Pancreas (tissue), 10 donors: ENCODE measurements at regions not wholly inside any gene's neighbourhood (a gene's known extent, or its start where the extent isn't known, plus 50 kb on each side); places are given as distances from the start of the nearest gene placed in this dataset.

ENCODE experiments used
- ATAC-seq, 4 donors: fragments of 200-7000 bp; cut with Tn5 transposase; one replicate each; pipeline versions ENCODE4 v1.8.0 to v1.9.1; 2020; ENCODE audit warnings: mild to moderate bottlenecking in 4 of 4, moderate library complexity in 4 of 4
- DNase-seq, 6 donors: peaks; one replicate each; pipeline ENCODE4 v3.0.0-alpha.2; 2020
- FAIRE-seq: peaks from 2 replicates; lab custom pipeline; 2012; peaks lifted over from hg19 to GRCh38; lab: Jason Lieb, UNC
- H3K27ac ChIP-seq, 4 donors: fragments of 200-600 bp; sonication (generic); 1 replicate in 3 of 4; 2 replicates in 1 of 4; pipeline versions ENCODE4 v1.5.0 to v1.8.0; 2020
- H3K27me3 ChIP-seq, 4 donors: fragments of 200-600 bp; one replicate each; pipeline ENCODE4 v1.8.0; 2021
- H3K36me3 ChIP-seq, 3 donors: fragments of 200-600 bp; sonication (generic) in 1 of 3; one replicate each; pipeline versions ENCODE4 v1.5.0 to v1.8.0; 2020 to 2021
- H3K4me1 ChIP-seq, 3 donors: fragments of 200-600 bp; one replicate each; pipeline ENCODE4 v1.8.0; 2021
- H3K4me3 ChIP-seq, 4 donors: fragments of 200-600 bp; sonication (generic) in 2 of 4; one replicate each; pipeline versions ENCODE4 v1.5.0 to v1.8.0; 2020 to 2021
- H3K9me3 ChIP-seq, 4 donors: fragments of 200-600 bp; one replicate each; pipeline ENCODE4 v1.8.0; 2021
- WGBS, 2 donors: extraction: QIAGEN DNeasy Blood & Tissue Kit; methylation state at CpG; one replicate each; pipeline ENCODE4 v1.1.7; 2013; 5-methylcytosine and 5-hydroxymethylcytosine counted together
- intact Hi-C, 3 donors: fragments of 100-400 bp; cut with DNase I; formaldehyde crosslinking; loops; one replicate each; pipeline versions ENCODE4 v1.11.1 to v1.14.2; 2022
- TF ChIP-seq, protein P1 (sequence below), 4 donors: fragments of 200-600 bp; sonication (generic) in 3 of 4; IDR thresholded peaks; one replicate each; pipeline versions ENCODE4 v1.5.0 to v1.8.0; 2021; ENCODE audit warnings: antibody characterized with exemption in 4 of 4
- donor health status: healthy with polysubstance abuse.
- donor health status: DM: no; HTN: no; CAD: no; lungs with moderate emphysema.
- donor health status: DM: no; HTN: no; CAD: no.
- donor health status: control.
- donor health status: control.
- donor health status: Bipolar disorder and iron deficiency.
- donor health status: DM: yes; HTN: yes; CAD: no.
- donor health status: DM: no; HTN: no; CAD: no.
- donor health status: DM: no; HTN: no; CAD: no.
- donor health status: DM: yes; HTN: yes; CAD: no.

DNA sequence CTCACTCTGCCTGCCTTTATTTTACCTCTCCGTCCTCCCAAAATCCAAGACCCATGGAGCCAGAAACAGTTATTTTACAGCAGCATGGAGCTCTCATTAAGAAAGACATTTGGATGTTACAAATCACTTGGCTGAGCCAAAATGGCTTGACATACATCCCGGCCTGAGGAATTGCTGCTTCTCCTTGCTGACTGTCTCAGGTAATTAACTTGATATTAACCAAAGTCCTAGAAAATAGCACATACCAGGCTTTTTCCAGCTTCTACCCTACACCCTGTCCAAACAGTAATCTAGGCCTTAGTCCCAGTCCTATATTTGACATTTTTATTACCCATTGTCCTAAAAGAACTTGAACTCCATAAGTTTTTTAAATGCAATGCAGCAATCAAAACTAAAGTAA is 205.0 kb downstream of the TMX3 start:
- Histone ChIP-seq H3K27me3 (no peaks in the 10 kb centered on the region), H3K9me3 (no peaks in the 10 kb centered on the region), H3K36me3 (no peaks in the 10 kb centered on the region), H3K4me3 (no peak overlapping the region), H3K4me1 (no peaks in the 10 kb centered on the region), H3K27ac (no peak overlapping the region)
- TF ChIP-seq, protein P1, sequence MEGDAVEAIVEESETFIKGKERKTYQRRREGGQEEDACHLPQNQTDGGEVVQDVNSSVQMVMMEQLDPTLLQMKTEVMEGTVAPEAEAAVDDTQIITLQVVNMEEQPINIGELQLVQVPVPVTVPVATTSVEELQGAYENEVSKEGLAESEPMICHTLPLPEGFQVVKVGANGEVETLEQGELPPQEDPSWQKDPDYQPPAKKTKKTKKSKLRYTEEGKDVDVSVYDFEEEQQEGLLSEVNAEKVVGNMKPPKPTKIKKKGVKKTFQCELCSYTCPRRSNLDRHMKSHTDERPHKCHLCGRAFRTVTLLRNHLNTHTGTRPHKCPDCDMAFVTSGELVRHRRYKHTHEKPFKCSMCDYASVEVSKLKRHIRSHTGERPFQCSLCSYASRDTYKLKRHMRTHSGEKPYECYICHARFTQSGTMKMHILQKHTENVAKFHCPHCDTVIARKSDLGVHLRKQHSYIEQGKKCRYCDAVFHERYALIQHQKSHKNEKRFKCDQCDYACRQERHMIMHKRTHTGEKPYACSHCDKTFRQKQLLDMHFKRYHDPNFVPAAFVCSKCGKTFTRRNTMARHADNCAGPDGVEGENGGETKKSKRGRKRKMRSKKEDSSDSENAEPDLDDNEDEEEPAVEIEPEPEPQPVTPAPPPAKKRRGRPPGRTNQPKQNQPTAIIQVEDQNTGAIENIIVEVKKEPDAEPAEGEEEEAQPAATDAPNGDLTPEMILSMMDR (IDR thresholded peaks at IDR 0.05) = no peak
- intact Hi-C loops = no loop called here
- no peak for ATAC-seq
- DNase-seq = no peak
- FAIRE-seq = no peak
- 63% methylated on average over 2 of the region's 2 CpGs for WGBS, 2 donors

DNA sequence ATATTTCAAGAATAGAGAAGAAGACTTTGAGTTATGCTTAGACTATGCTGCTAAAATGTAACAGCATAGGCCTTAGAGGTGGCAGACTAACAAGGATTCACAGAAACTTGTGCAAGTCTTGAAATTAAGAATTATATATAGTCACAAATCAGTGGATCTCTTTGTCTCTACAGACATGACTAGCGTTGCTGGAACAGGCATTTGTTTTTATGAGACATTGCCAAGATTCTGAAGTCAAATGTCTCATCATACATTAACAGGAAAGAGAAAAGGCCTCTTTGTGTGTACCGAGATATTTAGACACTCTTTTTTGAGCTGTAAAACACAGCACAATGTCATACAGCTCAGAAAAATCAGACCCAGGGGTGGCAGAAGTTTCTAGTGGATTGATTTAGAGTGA is 207.1 kb downstream of the TMX3 start:
- H3K27ac ChIP-seq = peak overlapping the region in 1 of 4 donors; percentile 22
- no peaks in the 10 kb centered on the region for H3K27me3 ChIP-seq
- H3K36me3 ChIP-seq = no peaks in the 10 kb centered on the region
- no peak overlapping the region for H3K4me3 ChIP-seq
- TF ChIP-seq, protein P1 (IDR thresholded peaks at IDR 0.05) = no peak
- FAIRE-seq (no peak), ATAC-seq (peak in 2 of 4 donors; percentile 22 to 32), DNase-seq (no peak)
- intact Hi-C loops = no loop called here
- H3K9me3 ChIP-seq = no peaks in the 10 kb centered on the region
- WGBS, 2 donors = 22 to 30% methylated on average over 2 of the region's 2 CpGs
- H3K4me1 ChIP-seq = no peaks in the 10 kb centered on the region

DNA sequence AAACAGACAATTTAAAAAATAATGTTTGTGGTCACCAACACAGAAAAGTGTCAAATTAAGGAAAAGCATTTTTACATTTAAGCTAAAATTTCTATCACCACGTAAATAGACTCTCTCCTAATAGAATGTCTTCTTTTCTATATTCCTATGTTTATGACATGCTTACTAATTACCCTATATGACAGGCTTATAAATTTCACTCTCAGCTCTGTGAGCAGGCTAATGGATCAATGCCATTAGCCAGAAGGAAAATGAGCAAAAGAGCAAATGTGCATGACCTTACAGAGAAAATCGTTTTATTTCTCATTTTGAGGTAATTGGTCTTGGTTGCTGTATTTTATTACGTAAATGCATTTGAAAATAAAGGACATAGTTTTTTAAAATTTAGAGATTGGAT is 209.7 kb downstream of the TMX3 start:
- TF ChIP-seq, protein P1 (IDR thresholded peaks at IDR 0.05) = no peak
- no peak for ATAC-seq

DNA sequence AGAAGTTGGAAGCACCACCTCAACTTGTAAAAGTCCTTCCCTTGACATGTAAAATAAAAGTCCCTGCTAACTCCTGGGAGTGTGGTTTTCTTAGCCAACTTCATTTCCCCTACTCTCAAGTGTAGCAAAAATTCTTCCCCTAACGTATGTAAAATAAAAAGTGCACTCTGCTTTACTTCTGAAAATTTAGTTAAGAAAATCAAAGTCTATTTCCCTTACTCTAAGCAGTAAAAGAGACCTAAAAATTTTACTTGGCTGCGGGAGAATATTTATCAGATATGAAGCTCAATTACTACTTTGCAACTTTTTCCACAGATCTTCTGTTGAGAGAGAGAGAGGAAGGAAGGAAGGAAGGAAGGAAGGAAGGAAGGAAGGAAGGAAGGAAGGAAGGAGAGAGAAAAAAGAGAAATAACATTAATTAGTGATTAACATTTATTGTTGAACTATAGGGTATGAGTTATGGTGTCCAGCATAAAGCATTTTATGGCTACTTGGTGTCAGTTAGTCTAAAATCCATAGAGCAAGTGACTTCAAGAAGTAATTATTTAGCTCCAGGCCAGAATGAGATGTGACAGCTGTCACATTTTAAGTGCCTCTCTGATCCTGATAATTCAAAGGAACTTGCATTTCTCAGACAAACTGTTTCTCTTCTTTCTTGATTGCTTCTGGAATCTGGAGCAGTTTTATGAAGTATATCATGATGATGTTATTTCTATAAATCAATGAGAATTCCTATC is 210.3 kb downstream of the TMX3 start:
- H3K9me3 ChIP-seq = no peaks in the 10 kb centered on the region
- no peak overlapping the region for H3K27ac ChIP-seq
- H3K4me1 ChIP-seq = no peaks in the 10 kb centered on the region
- WGBS, 2 donors = 59 to 74% methylated on average over 2 of the region's 2 CpGs
- no peak overlapping the region for H3K4me3 ChIP-seq
- no peaks in the 10 kb centered on the region for H3K27me3 ChIP-seq
- no peak for DNase-seq
- intact Hi-C loops = no loop called here
- ATAC-seq = no peak
- no peaks in the 10 kb centered on the region for H3K36me3 ChIP-seq
- no peak for FAIRE-seq
- TF ChIP-seq, protein P1 (IDR thresholded peaks at IDR 0.05) = no peak

More for the DNA sequence above, 209.7 kb downstream of the TMX3 start:
- Histone ChIP-seq H3K27me3 (no peaks in the 10 kb centered on the region), H3K4me1 (no peaks in the 10 kb centered on the region), H3K9me3 (no peaks in the 10 kb centered on the region), H3K36me3 (no peaks in the 10 kb centered on the region), H3K27ac (no peak overlapping the region), H3K4me3 (no peak overlapping the region)
- intact Hi-C loops = no loop called here
- 42 to 53% methylated on average over 3 of the region's 3 CpGs for WGBS, 2 donors
- FAIRE-seq (no peak), DNase-seq (no peak)

GRCh38 chr18:68500556-68500955 is 214.4 kb downstream of the TMX3 start:
- Histone ChIP-seq H3K36me3 (no peaks in the 10 kb centered on the region), H3K9me3 (no peaks in the 10 kb centered on the region), H3K4me3 (no peak overlapping the region), H3K27me3 (no peaks in the 10 kb centered on the region), H3K27ac (no peak overlapping the region), H3K4me1 (no peaks in the 10 kb centered on the region)
- WGBS, 2 donors = 75 to 83% methylated on average over 4 of the region's 4 CpGs
- intact Hi-C loops = no loop called here
- TF ChIP-seq, protein P1 (IDR thresholded peaks at IDR 0.05) = no peak
- ATAC-seq (no peak), DNase-seq (no peak), FAIRE-seq (no peak)
